GM21447 (cell line): ENCODE measurements at regions not wholly inside any gene's neighbourhood (a gene's known extent, or its start where the extent isn't known, plus 50 kb on each side); places are given as distances from the start of the nearest gene placed in this dataset.

Source experiments
- ATAC-seq: cut with Tn5 transposase; IDR thresholded peaks from one replicate; pipeline ENCODE4 v1.9.1; 2021; ENCODE audit not compliant: unreplicated experiment

DNA sequence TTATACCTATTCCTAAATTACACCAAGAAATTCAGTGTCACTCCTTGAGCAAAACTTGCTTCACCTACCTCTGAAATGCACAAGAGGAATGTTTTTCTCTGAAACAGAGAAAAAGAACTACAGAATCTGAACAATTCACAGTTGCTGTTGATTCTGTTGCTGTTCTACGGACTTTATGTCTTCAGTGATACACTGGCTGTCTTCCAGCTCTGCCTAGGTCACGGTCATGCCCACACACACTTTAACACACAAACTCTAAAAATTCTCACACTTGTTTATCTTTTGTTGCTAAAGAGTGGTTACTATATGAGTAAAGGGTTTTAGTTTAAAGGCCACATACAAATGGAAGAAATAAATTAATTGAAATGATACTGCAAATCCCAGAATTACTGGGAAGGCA, 124.4 kb upstream of the SPRY2 start:
- no peak for ATAC-seq

DNA sequence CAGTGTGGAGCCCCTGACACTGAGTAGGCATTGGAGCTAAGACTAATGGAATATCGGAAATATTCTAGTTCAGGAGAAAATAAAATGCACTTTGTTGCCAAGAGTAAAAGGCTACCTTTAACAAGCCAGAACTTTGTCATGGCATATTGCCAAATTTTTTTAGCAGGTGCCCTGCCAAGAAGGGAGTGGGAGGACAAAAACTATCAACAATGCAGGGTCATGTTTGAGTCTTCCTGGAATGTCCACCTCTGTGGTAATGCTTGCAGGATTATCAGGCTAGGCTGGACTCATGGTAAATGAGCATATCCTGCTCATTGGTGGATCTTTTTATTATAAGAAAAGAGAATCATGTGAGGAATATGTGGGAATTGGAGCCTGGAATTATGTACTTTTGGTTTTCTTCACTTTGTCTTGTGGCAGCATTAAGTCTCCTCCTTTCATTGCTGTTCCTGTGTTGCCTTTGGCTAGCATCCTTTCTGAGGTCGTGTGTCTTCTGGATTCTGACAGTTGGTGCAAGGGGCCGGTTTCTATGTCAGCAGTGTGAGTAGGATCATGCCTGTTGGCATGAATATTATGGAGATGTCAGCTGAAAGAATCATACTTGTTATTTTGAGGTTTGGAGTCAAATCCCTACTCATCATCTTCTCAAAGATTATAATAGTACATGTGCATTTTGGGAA, 122.9 kb upstream of the SPRY2 start:
- ATAC-seq, result no peak

DNA sequence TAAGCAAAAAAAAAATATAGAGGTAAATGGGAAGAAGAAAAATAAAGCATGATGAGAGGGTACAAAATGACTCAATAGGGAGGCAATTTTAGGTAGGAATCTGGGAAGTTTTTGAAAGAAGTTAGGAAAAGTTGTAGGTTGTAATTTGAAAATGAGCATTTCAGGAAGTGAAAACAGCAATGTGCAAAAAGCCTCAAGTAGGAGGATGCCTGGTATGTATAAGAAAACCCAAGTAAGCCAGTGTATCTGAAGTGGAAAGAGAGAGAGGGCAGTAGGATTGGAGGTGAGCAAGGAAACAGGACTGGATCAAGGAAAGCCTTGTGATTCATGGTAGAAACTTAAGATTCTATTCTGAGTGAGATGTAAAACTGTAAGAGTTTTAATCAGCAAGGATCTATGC, 121.6 kb upstream of the SPRY2 start:
- no peak for ATAC-seq

DNA sequence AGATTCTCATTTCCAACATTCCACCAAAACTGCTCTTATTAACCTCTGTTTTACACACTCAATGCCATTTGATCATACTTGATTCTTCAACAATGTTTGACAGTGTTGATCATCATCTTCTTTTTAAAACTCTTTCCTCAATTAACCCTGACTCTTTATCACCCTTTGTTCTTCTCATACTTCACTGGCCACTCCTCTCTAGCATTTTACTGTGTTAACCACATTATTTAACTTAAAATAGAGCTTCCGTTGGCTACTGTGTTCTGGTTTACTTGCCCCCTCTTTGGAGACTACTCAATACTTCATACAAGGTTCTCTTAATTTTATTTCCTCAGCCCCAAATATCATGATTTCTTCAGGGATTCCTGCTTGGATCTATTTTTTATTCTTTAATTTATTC, 121.1 kb upstream of the SPRY2 start:
- ATAC-seq, result no peak

DNA sequence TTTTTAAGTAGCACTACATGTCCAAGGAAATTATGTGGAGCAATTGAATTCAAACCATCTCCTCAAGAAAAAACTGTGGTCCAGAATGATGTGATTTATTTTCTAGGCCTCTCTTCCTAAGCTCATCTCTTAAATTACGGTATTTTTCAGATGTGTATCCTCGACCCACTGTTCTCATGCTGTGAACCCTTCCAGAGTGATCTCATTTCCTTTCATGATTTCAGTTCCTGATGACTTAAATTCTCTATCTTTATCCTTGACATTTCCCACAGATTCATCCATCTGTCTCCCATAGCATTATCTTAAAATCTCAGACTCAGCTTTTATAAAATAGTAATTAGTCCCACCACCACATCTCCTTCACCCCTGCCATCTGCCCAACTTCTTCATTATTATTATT, 117.6 kb upstream of the SPRY2 start:
- ATAC-seq, result no peak

DNA sequence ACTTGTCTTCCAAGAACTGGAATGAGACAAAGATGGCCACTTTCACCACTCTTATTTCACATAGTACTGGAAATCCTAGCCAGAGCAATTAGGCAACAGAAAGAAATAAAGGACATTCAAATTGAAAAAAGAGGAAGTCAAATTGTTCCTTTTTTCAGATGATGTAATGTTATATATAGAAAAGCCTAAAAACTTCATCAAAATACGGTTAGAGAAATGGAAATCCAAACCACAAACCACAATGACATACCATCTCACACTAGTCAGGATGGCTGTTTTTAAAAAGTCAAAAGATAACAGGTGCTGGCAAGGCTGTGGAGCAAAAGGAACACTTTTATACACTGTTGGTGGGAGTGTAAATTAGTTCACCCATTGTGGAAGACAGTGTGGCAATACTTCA, 113.3 kb upstream of the SPRY2 start:
- ATAC-seq, result peak; percentile 78

DNA sequence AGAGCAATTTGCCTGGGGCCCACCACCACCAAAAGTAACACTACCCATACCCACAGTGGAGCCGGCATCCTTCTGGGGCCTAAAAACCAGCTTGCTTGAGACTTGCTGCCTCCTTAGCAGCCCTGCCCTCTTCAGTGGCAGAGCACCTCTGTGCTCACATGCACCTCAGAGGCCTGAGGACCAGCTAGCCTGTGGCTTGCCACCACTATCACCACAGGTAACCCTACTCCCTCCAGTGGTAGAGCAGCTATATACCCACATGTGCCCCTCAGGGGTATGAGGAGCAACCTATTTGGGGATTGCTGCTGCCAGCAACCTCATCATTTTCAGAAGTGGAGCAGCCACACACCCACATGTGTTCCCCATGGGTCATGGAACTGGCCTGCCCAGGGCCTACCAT, 111.4 kb upstream of the SPRY2 start:
- ATAC-seq, result no peak

DNA sequence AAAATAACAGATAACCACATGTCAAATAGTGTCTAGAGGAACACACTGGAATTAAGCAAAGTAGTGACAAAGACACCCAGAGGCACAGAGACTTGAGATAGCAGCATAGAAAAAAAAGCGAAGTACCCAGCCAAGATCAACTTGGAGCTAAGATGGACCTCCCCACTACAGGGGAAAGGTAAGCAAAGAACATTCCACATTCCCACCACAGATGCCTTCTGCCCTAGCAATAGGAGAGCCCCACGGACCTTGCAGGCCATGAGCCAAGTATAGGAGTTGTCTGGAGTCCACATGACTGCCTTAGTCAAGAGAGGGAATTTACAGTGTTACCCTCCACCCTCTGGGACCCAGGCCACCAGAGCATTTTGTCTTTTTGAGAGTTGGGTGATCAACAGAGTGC, 110.7 kb upstream of the SPRY2 start:
- no peak for ATAC-seq

DNA sequence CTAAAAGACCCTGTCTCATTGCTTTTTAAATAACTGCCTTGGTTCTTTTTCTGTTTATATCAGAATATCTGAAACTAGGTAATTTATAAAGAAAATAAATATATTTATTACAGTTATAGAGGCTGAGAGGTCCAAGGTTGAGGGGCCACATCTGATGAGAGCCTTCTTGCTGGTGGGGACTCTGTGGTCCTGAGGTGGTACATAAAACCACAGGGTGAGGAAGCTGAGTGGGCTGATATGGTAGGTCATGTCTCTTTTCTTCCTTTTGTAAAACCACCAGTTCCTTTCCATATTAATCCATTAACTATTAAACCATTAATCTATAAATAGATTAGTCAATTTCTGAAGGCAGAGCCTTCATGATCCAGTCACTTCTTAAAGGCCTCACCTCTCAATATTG, 109.5 kb upstream of the SPRY2 start:
- no peak for ATAC-seq

DNA sequence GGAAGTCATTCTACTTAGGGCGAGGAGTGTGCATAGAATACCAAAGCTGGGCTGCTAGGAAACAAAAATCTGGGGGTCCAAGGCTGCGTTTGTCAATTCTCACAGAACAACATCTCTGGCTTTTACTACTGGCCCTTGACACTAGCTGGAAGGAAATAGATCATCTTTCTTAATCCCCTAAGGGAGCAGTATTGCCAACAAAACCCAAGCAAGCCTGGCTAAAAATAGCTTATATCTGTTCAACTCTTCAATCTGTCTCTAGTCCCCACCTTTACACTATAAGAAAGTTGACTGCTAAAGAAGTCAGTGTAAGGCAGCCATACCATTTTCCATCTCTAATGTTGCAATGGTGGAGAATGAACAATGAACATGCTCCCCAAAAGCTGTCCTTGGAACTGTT, 107.8 kb upstream of the SPRY2 start:
- no peak for ATAC-seq

DNA sequence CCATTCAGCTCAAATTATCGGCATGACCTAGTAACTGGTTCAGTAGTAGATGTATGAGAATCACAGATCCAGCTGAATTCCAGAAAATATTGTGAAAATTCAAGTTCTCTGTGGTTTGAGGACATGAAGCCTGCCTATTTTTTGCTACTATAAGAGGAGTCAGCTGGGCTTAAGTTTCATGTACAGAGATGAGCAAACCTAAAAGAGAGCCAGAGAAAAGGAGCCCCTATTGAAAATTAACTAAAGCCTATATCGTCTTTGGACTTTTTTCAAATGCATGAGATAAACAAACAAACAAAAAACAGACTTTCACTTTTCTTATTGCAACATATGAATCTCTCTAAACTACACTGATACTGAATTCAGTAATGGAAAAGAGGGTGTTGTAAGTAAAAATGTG, 106.8 kb upstream of the SPRY2 start:
- peak; percentile 39 for ATAC-seq

DNA sequence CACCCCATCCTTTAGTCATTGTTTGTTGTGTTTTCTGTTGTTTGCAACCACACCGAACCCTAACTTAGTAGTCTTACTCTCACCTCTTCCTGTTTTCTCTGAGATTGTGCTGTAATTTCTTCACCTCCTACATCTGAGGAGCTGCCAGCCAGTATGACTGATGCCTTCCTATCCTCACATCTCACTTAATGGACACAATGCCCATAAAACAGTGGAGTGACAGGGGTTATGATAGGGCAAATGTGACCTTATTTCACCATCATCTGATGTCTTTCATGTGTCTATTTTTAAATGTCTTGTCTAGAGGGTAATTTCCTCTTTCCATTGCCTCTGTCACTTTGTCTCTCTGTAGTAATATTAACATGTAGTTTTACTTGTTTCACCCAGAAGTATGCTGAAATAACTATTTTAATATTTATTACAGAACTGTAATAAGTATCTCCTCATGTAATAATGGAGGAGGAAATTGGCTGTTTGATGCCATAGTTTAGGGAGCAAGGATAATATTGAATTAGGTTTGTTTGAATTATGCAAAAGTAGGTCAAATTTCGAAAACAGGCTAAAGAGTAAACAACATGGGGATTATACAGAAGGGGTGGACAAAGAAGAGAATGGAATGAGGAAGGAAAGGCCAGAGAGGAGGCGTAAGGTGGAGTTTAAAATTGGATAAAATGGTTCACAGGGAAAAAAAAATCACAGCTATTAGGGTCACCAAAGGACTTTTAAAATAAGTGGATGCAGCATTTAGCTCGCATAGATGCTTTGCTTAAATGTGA, 103.5 kb upstream of the SPRY2 start:
- no peak for ATAC-seq

DNA sequence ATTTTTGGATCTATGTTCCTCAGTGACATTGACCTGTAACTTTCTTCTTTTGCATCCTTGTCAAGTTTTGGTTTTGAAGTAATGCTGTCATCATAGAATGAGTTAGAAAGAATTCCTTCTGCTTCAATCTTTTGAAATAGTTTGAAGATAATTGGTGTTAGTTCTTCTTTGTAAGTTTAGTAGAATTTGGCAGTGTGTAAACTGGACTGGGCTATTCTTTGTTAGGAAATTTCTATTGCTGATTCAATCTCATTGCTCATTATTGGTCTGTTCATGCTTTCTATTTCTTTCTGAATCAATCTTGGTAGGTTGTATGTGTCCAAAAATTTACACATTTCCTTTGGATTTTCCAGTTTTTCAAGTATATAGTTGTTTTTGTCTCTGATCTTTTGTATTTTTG, 101.7 kb upstream of the SPRY2 start:
- ATAC-seq, result no peak

DNA sequence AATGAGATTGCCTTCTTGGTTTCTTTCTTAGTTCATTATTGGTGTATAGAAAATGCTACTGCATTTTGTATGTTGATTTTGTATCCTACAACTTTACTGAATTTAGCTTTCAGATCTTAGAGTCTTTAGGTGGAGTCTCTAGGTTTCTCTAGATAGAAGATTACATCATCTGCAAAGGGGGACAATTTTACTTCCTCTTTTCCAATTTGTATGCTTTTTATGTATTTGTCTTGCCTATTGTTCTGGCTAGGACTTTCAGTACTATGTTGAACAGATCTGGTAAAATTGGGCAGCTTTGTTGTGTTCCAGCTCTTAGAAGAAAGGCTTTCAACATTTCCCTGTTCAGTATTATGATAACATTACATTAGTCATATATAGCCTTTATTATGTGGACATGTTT, 101.0 kb upstream of the SPRY2 start:
- no peak for ATAC-seq

DNA sequence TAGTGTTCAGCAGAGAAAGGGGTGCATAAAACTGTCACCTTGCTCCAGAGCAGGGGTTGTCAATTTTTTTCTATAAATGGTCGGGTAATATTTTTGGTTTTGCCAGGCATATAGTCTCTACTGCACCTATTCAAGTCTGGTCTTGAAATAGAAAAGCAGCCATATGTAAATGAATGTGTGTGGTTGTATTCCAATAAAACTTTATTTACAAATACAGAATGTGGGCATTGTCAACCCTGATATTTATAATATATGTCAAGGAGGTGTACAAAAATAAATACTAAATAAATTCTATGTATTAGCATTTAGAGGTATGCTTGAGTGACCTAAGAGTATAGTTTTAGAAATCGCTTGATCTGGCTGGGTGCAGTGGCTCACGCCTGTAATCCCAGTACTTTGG, 97.6 kb upstream of the SPRY2 start:
- no peak for ATAC-seq

DNA sequence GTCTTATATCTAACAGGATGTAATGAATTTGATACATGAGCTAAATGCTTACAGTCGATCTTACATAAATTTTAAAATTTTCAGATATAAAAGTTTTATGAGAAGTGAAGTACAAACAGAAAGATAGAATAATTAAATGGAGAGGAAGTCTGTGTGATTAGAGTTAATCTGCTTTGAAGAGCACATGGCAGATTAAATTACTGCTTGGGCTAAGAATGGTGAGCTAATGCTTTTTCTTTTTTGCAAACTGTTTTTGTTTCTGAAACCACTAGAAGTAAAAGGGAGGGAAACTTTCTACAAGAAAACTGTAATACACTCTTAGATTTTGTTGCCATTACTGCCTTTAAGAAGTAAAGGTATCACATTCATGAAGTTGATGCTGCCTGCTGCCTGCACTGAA, 96.3 kb upstream of the SPRY2 start:
- ATAC-seq, result no peak

DNA sequence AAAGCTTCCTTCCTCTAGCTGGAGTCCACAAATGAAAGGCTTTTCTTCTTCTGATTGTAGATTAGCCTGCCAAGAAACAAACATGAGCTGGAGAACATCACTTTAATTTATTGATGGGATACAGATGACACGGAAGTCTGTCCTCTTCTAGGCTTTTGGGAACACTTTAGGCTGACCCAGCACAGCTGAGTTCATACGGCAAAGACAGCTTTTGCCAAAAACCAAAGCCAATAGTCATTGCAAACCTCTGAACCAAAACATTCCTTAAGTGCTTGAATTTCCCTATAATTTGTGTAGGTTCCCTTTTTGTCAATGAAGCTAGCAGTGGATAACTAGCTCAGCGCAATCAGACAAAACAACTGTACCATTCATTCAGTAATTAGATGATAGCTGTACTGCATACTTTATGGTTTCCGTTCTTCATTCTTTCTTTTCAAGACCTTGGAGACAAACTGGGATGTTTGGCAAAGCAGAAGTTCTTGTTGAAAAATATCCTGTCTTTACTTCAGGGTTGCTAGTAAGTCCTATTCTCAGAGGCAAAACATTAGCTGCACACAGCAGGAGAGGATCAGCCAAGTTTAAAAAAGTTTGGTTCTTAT, 95.7 kb upstream of the SPRY2 start:
- ATAC-seq, result no peak

DNA sequence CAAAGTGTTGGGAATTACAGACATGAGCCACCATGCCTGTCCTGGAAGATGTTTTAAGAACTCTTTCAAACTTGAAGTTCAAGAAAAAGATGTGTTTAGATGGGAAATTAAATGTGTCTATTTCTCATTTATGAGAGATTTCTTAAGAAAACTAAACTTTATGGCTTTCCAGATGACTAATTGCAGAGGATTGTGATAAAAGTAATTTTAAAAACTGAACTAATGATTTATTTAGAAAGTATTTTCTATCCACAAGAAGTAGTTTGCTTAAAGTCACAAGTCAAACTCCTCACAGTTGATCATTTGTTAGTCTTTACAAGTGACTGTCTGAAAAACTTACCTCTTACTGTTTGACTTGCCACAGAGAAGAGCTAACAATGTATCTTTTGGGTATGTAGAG, 89.6 kb upstream of the SPRY2 start:
- ATAC-seq, result no peak

DNA sequence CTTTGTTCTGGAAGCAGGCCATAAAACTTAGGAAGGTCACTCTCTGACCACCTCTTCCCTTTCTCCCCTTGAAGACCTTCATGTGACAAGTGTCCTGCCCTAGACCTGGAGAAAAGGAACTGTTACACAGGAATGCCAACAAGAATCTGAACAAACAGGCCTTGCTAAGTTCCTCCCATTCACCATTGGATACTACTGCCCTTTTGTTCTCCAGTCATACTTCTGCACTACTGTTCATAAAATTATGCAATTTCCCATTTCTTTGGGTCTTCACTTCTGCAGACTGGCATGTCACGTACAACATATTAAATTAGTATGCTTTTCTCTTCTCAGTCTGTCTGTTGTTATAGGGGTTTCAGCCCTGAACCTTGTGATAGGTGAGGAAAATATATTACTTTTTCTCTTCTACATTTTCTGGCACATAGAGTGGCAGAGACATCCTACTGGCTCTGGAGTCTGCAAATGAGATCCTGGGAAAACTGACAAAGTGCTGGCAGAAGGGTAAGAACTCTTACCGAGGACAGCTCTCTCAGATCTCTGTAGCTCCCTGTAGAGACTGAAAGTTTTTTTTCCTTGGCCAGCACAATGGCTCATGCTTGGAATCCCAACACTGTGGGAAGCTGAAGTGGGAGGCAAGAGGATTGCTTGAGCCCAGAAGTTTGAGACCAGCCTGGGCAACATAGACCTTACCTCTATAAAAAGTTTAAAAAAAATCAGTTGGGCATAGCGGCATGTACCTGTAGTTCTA, 87.6 kb upstream of the SPRY2 start:
- no peak for ATAC-seq

DNA sequence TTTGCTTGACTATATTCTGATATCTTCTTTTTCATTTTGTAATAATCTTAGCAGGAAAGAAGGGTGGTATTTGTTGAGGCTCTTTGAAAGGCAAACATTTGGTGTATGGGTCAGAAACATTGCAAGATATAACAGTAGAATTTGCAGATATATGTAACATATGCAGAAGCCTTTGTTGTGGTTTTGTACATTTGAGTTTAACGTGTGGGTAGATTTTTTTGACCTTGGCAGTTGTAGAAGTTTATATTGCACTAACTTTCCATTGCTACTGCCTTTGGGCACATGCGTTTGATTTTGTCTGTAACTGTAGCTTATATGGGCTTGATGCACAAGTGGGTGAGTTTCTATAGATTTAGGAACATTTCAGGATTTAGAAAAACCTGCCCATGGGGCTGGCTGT, 78.5 kb upstream of the SPRY2 start:
- no peak for ATAC-seq

DNA sequence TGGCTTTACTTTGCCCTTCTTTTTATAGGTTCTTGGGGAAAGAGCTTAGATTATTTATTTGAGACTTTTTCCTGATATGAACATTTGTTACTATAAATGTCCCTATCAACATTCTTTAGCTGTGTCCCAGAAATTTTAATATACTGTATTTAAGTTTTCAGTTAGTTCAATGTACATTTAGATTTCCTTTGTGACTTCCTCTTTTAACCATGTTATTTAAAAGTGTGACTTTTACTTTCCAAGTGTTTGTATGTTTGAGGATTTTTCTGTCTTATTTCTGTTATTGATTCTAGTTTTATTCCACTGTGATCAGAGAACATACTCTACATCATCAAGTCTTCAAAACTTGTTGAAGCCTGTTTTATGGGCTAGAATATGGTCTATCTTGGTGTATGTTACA, 72.7 kb upstream of the SPRY2 start:
- ATAC-seq, result no peak

DNA sequence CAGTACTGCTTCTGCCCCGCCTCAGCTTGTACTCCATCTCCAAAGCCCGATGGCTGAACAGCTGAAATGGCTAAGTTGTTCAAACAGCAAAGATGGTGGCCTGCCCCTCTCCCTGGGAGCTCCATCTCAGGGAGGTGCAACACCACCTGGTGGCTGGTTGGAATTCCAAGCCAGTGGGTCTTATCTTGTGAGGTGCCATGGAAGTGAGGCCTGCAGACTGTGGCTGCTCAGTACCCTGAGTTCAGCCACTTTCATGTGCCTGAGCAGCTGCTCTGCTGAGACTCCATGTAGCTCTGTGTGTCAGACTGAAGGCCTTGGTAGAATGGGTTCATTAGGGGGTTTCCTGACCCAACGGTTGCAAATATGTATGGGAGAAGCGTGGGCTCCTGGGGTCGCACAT, 67.3 kb upstream of the SPRY2 start:
- ATAC-seq, result no peak
